HG03342 (cell line): ENCODE measurements at regions not wholly inside any gene's neighbourhood (a gene's known extent, or its start where the extent isn't known, plus 50 kb on each side); places are given as distances from the start of the nearest gene placed in this dataset.
A peak's percentile ranks its signal among the peaks of the same experiment; 100 is the strongest.

Source experiments
- ATAC-seq: cut with Tn5 transposase; IDR thresholded peaks from one replicate; pipeline ENCODE4 v1.9.1; 2021; ENCODE audit warnings: mild to moderate bottlenecking, moderate library complexity; ENCODE audit not compliant: unreplicated experiment

GRCh38 chr2:19507137-19507536, 148.7 kb upstream of the OSR1 start:
- no peak for ATAC-seq

- ATAC-seq = no peak
These were observed 147.0 kb upstream of the OSR1 start for GRCh38 chr2:19505199-19506136.

- ATAC-seq = no peak
These were observed 146.2 kb upstream of the OSR1 start for GRCh38 chr2:19504400-19505198.

- ATAC-seq = no peak
These were observed 145.5 kb upstream of the OSR1 start for GRCh38 chr2:19503915-19504314.

DNA sequence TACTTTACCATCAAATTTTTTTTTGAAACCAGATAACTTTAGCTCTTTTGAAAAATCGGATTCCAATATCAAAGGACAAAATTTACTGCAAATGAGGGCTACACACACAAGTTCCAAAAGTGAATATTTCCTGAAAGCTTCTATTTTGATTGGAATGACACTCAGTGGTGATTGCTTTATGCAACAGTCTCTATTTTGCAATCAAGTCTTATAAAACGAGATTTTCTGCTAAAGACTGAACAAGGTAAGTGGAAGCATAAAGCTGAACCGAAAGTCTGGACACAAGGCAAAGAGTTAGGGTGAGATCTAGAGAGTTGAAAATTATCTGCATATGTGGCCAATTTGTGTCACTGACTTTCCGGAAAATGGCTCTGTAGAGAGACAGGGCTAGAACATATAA, 145.0 kb upstream of the OSR1 start:
- no peak for ATAC-seq

DNA sequence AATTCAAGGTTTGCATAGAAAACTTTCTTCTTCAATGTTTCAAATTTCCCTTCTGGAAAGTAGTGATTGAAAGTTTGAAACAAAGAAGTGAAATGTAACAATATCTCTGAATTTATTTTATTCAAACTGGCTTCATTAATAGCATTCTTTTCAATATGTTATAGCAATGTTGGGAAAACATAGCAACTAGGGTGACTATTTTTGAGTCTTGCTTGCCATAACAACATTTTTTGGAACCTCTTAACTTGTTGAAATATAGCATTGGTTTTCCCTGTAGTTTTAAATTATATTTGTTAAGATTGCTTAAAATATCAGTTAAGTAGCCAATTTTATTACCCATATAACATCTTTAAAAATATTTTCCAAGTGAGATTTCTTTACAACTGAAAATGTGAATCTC, 141.7 kb upstream of the OSR1 start:
- ATAC-seq = no peak

DNA sequence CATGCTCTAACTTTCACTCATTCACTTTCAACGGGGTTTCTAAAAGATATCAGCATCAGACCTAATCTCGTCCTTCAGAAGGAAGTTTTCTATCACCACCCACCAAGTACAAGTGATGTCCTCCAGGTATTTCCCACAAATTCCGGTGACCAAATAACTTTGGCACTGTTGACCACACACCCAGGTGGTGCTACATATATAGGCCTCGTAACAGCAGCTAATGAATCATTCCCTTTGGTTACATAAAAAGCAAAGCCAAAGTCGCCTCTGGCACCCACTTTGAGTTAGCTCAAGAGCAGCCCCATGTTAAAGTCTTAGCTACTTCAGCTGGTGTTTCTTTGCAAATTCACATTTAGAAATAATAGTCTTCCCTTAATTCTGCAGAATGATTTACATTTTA, 138.2 kb upstream of the OSR1 start:
- no peak for ATAC-seq

GRCh38 chr2:19494241-19494640, 135.8 kb upstream of the OSR1 start:
- no peak for ATAC-seq

- no peak for ATAC-seq
These were observed 133.4 kb upstream of the OSR1 start for GRCh38 chr2:19491796-19492195.

GRCh38 chr2:19490846-19491435, 132.5 kb upstream of the OSR1 start:
- ATAC-seq = no peak

DNA sequence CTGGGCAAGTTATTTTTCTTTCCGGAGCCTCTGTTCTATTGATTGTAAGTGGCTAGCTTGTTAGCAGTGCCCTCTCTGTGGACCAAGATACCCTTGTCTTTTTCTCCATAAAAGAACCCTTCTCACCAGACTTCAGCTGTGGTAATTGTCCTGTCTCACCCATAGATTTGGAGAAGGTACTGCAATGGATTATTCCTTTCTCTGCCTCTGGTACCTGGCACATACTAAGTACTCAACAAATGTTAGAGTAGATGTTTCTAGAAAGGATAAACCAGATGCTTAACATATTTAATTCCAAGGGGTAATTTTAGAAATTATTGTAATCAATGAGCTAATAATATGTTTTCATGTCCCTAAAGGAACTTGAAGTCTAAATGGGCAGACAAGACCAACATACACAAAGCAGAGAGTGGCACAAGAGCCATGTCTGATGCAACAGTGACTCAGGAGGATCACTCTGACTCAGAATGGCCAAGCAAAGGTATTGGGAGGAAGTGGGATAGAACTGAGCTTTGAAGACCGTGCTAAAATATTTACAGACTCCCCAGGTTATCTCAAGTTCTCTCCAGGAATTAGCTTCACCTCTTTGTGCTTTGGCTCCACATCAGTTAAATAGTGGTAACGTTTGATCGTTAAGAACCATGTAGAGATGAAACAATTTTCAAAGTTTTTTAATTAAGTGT, 129.7 kb upstream of the OSR1 start:
- peak; percentile 91 for ATAC-seq

DNA sequence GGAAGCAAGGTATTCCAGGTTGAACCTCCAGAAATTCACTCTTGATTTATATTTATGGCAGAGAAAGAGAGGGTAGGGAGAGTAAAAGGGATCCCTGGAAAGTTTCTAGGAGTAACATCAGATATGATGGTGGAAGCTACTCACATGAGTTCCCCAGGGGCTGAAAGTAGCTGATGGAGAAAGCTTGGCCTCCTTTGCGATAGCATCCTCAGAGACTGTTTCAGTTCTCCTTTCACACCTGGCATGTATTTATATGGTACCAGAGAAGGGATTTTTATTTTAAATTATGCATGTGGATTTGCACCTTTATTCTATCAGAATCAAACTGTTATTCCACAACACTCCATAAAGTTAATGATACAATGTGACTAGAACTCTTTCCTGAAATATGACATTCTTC, 126.3 kb upstream of the OSR1 start:
- peak; percentile 65 for ATAC-seq

- no peak for ATAC-seq
These were observed 122.2 kb upstream of the OSR1 start for GRCh38 chr2:19480673-19481072.

GRCh38 chr2:19479666-19480065, 121.2 kb upstream of the OSR1 start:
- no peak for ATAC-seq

DNA sequence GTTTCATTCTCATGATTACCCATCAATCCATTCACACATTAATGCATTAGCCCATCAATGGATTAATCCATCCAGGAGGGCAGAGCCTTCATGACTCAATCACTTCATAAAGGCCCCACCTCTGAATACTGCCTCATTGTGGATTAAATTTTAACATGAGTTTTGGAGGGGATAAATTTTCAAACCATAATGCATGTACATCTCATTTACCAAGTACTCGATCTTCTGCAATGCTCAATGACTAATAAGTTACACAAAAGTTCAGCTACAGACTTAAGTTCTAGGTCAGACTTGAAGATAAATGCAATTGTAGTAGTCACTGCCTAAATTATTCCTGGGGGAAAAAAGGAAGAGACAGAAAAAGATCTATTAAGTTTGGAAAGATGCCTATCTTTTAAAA, 120.0 kb upstream of the OSR1 start:
- no peak for ATAC-seq

GRCh38 chr2:19476327-19476726, 117.9 kb upstream of the OSR1 start:
- ATAC-seq = no peak

DNA sequence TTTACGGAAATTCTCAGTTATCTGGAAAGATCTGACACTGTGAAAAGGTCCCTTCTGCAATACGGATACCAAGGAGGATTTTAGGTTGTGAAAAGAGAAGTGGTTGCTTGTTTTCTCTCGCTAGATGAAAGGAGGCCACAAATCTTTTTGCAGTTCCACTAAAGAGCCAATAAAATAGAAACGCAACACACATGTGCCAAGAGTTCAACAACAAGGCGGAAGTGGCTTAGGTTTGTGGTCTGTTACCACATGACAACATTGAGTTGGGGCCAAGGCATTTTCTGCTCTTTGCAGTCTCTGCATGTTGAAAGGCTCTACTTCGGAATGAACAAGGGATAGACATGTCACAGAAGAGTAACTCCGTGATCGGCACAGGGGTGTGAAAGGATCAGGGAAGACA, 115.7 kb upstream of the OSR1 start:
- ATAC-seq = peak; percentile 99

DNA sequence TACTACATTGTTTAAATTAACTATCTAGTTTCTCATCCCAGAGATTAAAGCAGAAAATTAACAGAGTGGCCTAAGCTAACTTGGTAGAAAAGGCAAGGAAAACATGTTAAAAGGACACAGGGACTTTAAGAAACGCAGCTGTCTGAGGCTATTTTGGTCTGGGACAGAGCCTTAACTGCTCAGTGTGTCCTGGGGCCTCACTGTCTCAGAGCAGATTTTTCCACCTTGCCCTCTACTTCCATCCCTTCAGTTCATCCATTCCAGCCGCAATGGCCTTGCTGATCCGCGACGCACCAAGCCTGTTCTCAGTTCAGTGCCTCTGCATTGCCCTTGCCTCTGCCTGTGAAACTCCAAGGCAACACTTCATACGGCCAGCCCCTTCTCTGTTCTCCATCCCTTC, 114.9 kb upstream of the OSR1 start:
- ATAC-seq = no peak

- no peak for ATAC-seq
These were observed 114.1 kb upstream of the OSR1 start for GRCh38 chr2:19472391-19472978.

DNA sequence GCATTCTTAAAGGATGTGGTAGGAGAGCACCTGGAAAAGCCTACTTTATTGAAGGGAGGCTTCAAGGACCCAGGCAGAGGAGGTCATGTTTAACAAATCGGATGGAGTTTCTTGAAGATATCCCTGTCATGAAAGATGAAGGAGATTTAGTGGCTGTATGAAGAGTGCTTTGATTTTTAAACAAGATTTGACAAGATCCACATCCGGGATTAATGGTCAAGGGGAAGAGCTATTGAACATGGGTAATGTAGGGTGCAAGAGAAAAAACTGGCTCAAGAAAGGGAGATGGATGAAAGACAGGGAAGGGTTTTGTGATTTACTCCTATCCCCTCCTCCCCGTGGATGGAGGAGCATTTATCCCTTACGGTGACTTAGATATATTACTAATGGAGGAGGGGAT, 113.1 kb upstream of the OSR1 start:
- ATAC-seq = no peak

GRCh38 chr2:19465978-19466377, 107.6 kb upstream of the OSR1 start:
- ATAC-seq = no peak
